Panc1 (cell line): ENCODE measurements at regions not wholly inside any gene's neighbourhood (a gene's known extent, or its start where the extent isn't known, plus 50 kb on each side); places are given as distances from the start of the nearest gene placed in this dataset.

Source experiments
- ATAC-seq: fragments of 200-7000 bp; cut with Tn5 transposase; 2 replicates; pipeline ENCODE4 v1.9.1; 2020; ENCODE audit warnings: mild to moderate bottlenecking, moderate library complexity
- BruUV-seq: library from RNA; stranded (reverse); fragments of 400-500 nt; replicated peaks from 2 replicates; lab custom pipeline; 2021; lab: Mats Ljungman, UMichigan
- CTCF ChIA-PET: fragments of 300-600 bp; sonication (Branson Sonifier 250); formaldehyde crosslinking; loops from one replicate; lab custom pipeline; 2022; ENCODE audit warnings: antibody characterized with exemption; lab: Charles Lee
- POLR2A ChIA-PET: fragments of 300-600 bp; sonication (Branson Sonifier 250); formaldehyde crosslinking; loops from one replicate; lab custom pipeline; 2022; ENCODE audit warnings: antibody characterized with exemption; lab: Charles Lee
- DNase-seq: peaks from one replicate; pipeline ENCODE4 v3.0.0-alpha.2; 2010; ENCODE audit warnings: low read depth, low spot score
- H3K27ac ChIP-seq: 2 replicates; pipeline ENCODE4 v1.5.1; 2011; ENCODE audit warnings: mild to moderate bottlenecking, low read length, inconsistent platforms
- H3K27me3 ChIP-seq: fragments of 200-500 bp; sonication (Bioruptor generic); 2 replicates; pipeline ENCODE4 v1.6.0; 2014; ENCODE audit warnings: low read length, inconsistent platforms; ENCODE audit not compliant: control insufficient read depth, insufficient read depth
- H3K36me3 ChIP-seq: fragments of 200-500 bp; sonication (Bioruptor generic); 2 replicates; pipeline ENCODE4 v1.5.1; 2014; ENCODE audit warnings: inconsistent platforms, mild to moderate bottlenecking, low read length, moderate library complexity; ENCODE audit not compliant: control insufficient read depth, insufficient read depth
- H3K4me1 ChIP-seq: 2 replicates; pipeline ENCODE4 v1.5.1; 2011; ENCODE audit warnings: inconsistent platforms, mild to moderate bottlenecking, low read length, moderate library complexity; ENCODE audit not compliant: control insufficient read depth, insufficient read depth
- H3K4me3 ChIP-seq, 2 experiments: 2 replicates each; pipeline ENCODE4 v1.5.1; 2011 to 2012; ENCODE audit warnings: low read depth in 2 of 2, low read length in 2 of 2, mild to moderate bottlenecking in 2 of 2, inconsistent platforms in 1 of 2, moderate library complexity in 1 of 2
- H3K9me3 ChIP-seq: fragments of 200-500 bp; sonication (Bioruptor generic); 2 replicates; pipeline ENCODE4 v1.5.1; 2014; ENCODE audit warnings: low read depth, mild to moderate bottlenecking, inconsistent platforms, low read length, moderate library complexity; ENCODE audit not compliant: control insufficient read depth, insufficient read depth
- POLR2AphosphoS5 ChIP-seq: IDR thresholded peaks from 2 replicates; pipeline ENCODE4 v1.6.1; 2012; ENCODE audit warnings: mild to moderate bottlenecking, low read depth, low read length, moderate library complexity
- SIN3A ChIP-seq: IDR thresholded peaks from 2 replicates; pipeline ENCODE4 v1.6.1; 2012; ENCODE audit warnings: low read depth, mild to moderate bottlenecking, low read length, moderate library complexity, borderline replicate concordance; ENCODE audit not compliant: insufficient read depth
- TCF7L2 ChIP-seq: IDR thresholded peaks from 2 replicates; pipeline ENCODE4 v1.6.1; 2011; ENCODE audit warnings: mild to moderate bottlenecking, low read depth, low read length, inconsistent platforms
- in situ Hi-C: cut with HindIII; loops from 2 replicates; pipeline ENCODE4 v1.10.0; 2016; ENCODE audit warnings: low sequenced_read_pairs, low pct_unique_long_range_greater_than_20kb
- intact Hi-C: fragments of 100-400 bp; cut with micrococcal nuclease; formaldehyde crosslinking; loops from one replicate; pipeline ENCODE4 v1.10.0; 2022; ENCODE audit not compliant: unreplicated experiment
- TF ChIP-seq, protein P1 (sequence below): fragments of 450-650 bp; IDR thresholded peaks from 2 replicates; pipeline ENCODE4 v1.5.1; 2017; ENCODE audit warnings: mild to moderate bottlenecking
- TF ChIP-seq, protein P2 (sequence below), 2 experiments: IDR thresholded peaks; 2 replicates each; pipeline ENCODE4 v1.6.1; 2011 to 2012; ENCODE audit warnings: low read depth in 2 of 2, control low read depth in 1 of 2, low read length in 1 of 2, mild to moderate bottlenecking in 1 of 2, moderate library complexity in 1 of 2; ENCODE audit not compliant: insufficient read depth in 1 of 2

DNA sequence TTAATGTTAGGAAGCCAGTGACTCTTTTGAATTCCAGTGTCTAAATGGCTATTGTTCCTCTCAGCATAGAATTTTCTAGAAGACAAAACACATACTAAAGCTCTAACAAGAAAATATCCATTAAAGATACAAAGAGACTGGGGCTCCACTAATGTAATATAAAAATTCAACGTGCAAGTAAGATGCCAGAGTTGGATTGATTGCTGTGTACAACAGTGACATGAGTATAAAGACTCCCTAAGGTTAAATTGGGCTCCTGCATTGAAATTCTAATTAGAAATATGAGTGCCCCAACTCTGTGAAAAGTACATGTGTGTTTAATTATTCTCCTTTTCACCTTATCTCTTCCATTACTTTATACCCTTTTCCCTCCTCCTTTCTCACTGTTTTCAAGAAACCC is 253.6 kb upstream of the G2E3 start:
- Histone ChIP-seq H3K36me3 (no peaks in the 10 kb centered on the region), H3K9me3 (no peaks in the 10 kb centered on the region), H3K4me3 (no peak overlapping the region), H3K27ac (no peak overlapping the region), H3K4me1 (no peaks in the 10 kb centered on the region), H3K27me3 (no peaks in the 10 kb centered on the region)
- intact Hi-C loops = no loop called here
- ATAC-seq (no peak), DNase-seq (no peak)
- TF ChIP-seq SIN3A (no peak), POLR2AphosphoS5 (no peak), TCF7L2 (no peak)
- TF ChIP-seq, protein P1, sequence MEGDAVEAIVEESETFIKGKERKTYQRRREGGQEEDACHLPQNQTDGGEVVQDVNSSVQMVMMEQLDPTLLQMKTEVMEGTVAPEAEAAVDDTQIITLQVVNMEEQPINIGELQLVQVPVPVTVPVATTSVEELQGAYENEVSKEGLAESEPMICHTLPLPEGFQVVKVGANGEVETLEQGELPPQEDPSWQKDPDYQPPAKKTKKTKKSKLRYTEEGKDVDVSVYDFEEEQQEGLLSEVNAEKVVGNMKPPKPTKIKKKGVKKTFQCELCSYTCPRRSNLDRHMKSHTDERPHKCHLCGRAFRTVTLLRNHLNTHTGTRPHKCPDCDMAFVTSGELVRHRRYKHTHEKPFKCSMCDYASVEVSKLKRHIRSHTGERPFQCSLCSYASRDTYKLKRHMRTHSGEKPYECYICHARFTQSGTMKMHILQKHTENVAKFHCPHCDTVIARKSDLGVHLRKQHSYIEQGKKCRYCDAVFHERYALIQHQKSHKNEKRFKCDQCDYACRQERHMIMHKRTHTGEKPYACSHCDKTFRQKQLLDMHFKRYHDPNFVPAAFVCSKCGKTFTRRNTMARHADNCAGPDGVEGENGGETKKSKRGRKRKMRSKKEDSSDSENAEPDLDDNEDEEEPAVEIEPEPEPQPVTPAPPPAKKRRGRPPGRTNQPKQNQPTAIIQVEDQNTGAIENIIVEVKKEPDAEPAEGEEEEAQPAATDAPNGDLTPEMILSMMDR = no peak
- TF ChIP-seq, protein P2, sequence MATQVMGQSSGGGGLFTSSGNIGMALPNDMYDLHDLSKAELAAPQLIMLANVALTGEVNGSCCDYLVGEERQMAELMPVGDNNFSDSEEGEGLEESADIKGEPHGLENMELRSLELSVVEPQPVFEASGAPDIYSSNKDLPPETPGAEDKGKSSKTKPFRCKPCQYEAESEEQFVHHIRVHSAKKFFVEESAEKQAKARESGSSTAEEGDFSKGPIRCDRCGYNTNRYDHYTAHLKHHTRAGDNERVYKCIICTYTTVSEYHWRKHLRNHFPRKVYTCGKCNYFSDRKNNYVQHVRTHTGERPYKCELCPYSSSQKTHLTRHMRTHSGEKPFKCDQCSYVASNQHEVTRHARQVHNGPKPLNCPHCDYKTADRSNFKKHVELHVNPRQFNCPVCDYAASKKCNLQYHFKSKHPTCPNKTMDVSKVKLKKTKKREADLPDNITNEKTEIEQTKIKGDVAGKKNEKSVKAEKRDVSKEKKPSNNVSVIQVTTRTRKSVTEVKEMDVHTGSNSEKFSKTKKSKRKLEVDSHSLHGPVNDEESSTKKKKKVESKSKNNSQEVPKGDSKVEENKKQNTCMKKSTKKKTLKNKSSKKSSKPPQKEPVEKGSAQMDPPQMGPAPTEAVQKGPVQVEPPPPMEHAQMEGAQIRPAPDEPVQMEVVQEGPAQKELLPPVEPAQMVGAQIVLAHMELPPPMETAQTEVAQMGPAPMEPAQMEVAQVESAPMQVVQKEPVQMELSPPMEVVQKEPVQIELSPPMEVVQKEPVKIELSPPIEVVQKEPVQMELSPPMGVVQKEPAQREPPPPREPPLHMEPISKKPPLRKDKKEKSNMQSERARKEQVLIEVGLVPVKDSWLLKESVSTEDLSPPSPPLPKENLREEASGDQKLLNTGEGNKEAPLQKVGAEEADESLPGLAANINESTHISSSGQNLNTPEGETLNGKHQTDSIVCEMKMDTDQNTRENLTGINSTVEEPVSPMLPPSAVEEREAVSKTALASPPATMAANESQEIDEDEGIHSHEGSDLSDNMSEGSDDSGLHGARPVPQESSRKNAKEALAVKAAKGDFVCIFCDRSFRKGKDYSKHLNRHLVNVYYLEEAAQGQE (IDR thresholded peaks at IDR 0.05; ENCODE audit: insufficient read depth in 1 of 2, low read depth in 2 of 2, low read length in 1 of 2) = no peak
- in situ Hi-C loops = no loop called here
- BruUV-seq = no TSS peak
- ChIA-PET POLR2A (interaction anchor here (0.6 kb wide), 1 partner anchor 489 kb away, joined by 5 read pairs; no protein-coding TSS in a partner anchor), CTCF (no interaction called here)

DNA sequence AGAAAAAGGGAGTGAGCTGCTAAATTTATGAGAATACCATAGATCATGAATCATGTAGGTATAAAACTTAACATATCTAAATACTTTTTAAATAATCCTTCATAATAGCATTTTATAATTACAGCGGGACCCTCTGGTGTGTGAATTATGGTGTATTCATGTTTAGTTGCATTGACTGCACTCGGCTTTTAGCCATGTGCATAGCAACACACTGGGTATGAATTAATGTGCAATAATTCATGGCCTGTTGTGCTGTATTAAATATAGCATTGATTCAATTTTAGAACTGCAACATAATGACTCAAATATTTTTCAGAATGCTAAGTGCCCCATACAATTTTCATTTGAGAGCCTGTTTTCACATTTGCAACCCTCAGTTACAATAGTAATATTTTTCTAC is 249.6 kb upstream of the G2E3 start:
- no peaks in the 10 kb centered on the region for H3K27me3 ChIP-seq
- intact Hi-C loops (no loop called here), in situ Hi-C loops (no loop called here)
- TF ChIP-seq TCF7L2 (no peak), POLR2AphosphoS5 (no peak), SIN3A (no peak)
- TF ChIP-seq, protein P2 (IDR thresholded peaks at IDR 0.05; ENCODE audit: insufficient read depth in 1 of 2, low read depth in 2 of 2, low read length in 1 of 2) = no peak
- TF ChIP-seq, protein P1 = no peak
- BruUV-seq = no TSS peak
- CTCF ChIA-PET = no interaction called here
- ATAC-seq = no peak
- POLR2A ChIA-PET = no interaction called here
- no peaks in the 10 kb centered on the region for H3K36me3 ChIP-seq
- H3K4me1 ChIP-seq = no peaks in the 10 kb centered on the region
- DNase-seq = no peak
- H3K27ac ChIP-seq = no peak overlapping the region
- no peaks in the 10 kb centered on the region for H3K9me3 ChIP-seq
- no peak overlapping the region for H3K4me3 ChIP-seq
